ENCODE measurements at regions not wholly inside any gene's neighbourhood (a gene's known extent, or its start where the extent isn't known, plus 50 kb on each side); places are given as distances from the start of the nearest gene placed in this dataset.

DNA sequence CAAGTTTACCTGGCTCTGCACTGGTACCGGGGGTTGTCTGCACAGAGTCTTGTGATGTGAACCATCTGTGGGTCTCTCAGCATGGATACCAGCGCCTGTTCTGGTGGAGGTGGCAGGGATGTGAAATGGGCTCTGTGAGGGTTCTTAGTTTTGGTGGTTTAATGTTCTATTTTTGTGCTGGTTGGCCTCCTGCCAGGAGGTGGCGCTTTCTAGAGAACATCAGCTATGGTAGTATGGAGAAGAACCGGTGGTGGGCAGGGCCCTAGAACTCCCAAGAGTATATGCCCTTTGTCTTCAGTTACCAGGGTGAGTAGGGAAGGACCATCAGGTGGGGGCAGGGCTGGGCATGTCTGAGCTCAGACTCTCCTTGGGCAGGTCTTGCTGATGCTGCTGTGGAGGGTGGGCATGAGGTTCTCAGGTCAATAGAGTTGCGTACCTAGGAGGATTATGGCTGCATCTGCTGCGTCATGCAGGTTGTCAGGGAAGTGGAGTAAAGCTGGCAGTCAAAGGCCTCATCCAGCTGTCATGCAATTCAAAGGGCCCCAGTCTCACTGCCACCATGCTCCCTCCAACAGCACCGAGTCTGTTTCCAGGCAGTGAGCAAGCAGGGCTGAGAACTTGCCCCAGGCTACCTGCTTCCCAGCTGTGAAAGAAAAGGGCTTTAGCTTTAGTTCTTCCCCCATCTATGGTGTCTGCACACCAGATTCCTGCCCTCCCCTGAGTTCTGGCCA is 278.0 kb downstream of the METTL4 start:
- no peak for DNase-seq (ENCODE audit: low read depth in 4 of 4, low spot score in 1 of 4)

DNA sequence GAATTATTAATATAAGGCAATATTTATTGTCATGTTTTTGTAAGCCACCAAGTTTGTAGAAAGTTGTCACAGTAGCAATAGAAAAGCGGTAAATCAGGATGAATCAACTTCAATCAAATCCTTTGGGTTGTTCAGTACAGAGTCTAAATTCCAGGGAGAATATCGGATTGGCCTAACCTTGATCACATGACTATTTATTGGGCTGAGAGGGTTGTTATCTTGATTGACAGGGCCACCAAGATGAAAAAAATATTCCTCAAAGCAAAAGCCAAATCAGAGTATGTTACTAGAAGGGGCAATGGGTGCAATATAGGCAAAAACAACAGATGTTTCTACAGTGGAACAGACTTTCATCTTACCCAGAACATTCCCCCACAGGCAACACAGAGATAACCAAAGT is 270.0 kb downstream of the METTL4 start:
- DNase-seq (ENCODE audit: low read depth in 4 of 4, low spot score in 1 of 4): no peak

DNA sequence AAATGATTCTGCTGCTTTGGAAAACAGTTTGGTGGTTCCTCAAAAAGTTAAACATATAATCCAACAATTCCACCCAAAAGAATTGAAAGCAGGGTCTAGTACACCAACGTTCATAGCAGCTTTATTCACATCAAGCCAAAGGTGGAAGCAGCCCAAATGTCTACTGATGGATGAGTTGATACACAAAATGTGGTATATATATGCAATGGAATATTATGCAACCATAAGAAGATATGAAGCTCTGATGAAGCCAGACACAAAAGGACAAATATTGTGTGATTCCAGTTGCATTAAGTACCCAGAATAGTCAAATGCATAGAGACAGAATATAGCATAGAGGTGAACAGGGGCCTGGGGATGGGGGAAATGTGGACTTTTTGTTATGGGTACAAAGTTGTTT is 269.3 kb downstream of the METTL4 start:
- DNase-seq (ENCODE audit: low read depth in 4 of 4, low spot score in 1 of 4): no peak

DNA sequence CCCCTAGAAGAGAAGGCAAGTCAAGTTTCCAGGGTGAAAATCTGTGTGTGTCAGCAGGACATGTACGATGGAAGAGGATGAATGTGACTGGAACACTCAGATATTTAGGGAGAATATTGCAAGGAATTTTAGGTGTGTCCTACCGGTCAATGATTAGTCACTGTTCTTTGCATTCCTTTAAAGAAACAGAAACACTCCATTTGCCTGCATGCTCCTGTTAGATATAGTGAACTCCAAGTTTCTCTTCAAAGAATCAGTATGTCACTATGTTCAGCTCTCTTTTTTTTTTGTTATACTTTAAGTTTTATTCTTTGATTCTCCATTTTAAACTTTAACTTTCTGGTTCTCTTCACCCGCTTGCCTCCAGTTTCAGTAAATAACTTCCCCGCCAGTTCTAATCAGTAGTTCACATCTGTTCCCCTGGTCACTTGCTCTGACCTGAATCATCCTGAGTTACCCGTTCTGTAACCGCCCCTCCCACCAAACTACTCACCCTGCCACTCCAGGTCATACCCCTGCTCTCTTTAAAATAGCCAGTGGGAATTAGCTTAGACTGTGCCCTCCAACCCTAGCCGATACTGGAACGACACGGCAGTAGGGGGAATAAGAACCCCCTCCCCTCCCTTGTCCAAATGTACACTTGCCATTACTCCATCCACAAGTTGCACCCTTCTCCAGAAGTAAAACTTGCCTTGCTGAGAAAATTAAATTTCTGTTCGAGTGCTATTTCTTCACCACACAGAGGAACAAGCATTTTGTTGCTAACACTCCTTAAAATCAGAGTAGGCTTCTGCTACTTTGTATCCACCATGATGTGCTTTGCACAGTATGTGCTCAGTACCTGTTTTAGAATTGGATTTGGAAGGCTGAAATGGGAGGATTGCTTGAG is 268.4 kb downstream of the METTL4 start:
- DNase-seq (ENCODE audit: low read depth in 4 of 4, low spot score in 1 of 4): no peak

DNA sequence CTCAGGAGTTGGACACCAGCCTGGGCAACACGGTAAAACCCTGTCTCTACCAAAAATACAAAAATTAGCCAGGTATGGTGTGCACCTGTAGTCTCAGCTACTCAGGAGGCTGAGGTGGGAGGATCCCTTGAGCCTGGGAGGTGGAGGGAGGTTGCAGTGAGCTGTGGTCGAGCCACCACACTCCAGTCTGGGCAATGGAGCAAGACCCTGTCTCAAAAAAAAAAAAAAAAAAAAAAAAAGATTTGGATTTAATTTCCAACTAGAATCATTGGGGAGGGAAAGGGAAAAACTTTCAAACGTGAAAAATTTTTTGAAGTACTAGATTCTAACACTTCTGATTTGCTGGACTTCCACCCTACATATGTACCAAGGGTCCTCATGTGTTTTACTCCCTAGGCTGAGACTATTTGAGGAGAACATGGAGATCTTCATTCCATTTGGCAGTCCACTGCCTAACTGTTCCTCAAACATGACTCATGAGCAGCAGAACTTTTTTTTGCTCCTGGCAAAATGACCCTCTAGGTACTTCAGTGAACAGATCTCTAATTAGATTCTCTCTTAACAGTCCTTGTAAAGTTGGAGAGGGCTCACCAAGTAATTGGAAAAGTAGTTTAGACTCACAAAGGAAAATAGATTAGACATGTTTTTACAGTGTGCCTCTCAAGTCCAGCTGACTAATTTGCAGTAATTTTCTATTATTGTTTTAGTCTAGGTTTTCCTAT is 267.6 kb downstream of the METTL4 start:
- no peak for DNase-seq (ENCODE audit: low read depth in 4 of 4, low spot score in 1 of 4)

DNA sequence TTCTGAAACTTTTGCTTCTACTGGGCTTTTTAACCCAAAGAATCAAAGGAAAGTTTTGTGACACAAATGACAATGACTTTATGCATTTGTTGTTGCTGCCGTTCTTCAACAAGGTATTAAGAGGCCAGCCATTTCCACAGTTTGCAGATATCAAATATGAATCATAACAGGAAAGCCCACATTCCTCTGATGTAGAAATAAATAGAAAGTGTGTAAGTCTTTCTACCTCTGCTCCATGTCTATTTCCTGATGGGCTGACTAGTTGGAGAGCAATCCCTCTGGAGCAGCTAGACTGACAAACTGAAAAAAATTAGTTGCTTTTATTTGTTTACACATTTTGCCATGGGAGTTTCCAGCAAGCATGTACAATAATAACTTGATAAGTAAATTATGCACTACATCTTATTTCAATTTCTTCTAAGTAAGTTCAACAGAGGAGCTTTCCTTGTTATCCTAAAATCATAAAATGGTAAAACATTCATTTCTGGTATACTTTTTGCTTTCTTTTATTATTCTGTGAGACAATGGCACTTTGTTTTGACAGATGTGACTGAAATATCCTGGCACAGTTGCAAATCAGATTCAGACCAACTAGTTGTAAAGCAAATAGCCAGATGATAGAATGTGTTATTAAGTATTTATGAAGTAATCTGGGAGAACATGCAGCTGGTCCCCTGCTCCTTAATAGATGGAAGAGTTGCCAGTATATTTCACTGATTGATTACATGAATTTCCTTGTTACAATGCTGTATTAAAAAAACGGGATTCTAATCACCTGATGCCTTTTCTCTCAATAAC is 266.7 kb downstream of the METTL4 start:
- no peak for DNase-seq (ENCODE audit: low read depth in 4 of 4, low spot score in 1 of 4)

DNA sequence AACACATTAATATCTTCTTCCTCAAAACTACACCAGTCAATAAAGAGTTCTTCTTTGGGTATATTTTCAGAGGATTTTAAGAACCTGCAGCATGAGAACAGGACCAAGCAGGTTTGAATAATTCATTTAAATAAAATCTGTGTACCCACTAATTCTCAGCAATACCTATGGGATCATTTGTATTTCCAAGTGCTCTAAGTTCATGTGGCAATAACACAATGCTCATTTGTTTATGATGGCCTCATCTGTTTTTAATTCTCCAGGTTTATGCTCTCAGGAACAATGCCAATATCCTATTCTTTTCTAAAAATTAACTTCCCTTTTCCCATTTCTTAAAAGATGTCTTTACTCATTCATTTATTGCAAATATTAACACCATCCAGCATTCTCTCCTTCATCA is 264.7 kb downstream of the METTL4 start:
- no peak for DNase-seq (ENCODE audit: low read depth in 4 of 4, low spot score in 1 of 4)

DNA sequence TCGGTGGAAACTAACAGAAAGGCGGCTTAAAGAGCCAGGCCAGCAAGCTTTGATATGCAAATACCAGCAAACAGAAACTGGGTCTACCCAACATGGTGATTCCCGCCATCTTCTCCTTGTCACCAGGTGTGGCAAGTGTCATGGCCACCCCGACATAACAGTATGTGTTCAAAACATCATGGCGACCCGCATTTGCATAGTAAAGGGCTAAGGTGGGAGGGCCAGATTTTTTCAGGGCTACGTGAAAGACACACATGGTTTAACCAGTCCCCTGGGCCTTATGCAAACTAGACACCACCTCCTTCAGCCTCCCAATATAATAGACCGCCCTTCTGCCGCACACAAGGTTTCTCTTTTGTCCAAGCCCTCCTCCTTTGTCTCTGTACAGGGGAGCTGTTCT is 260.4 kb downstream of the METTL4 start:
- DNase-seq (ENCODE audit: low read depth in 4 of 4, low spot score in 1 of 4): no peak

DNA sequence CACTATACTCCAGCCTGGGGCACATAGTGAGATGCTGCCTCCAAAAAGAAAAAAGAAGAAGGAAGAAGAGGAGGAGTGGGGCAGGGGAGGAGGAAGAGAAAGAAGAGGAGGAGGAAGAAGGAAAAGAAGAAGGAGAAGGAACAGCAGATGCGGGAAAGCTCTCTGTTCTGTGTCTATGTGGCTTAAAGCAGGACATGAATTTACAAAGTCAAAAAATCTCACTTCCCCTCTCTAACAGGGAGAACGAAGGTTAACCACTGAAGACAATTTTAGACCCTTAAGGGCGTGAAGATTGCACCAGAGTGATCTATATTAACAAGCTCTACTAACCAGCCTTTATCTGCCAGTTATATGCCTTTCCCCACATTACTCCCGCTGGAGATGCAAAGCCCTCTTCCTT is 258.9 kb downstream of the METTL4 start:
- no peak for DNase-seq (ENCODE audit: low read depth in 4 of 4, low spot score in 1 of 4)

DNA sequence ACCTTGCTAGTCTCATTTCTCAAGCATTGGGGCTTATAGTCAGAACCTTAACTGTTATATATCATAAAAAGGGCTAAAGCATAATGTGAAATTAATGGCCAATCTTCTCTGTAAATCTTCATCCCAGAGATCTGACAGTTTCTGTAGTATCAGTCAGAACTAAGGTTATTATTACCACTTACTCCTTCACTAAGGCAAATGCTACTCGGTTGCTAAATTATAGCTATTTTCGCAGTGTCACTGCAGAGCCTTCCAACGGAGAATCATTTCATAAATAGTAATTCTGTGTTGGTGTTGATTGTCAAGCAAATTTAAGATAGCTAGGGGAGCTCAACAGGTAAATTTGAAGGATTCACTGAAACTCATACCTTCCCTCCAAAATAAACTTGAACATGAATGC is 258.0 kb downstream of the METTL4 start:
- DNase-seq (ENCODE audit: low read depth in 4 of 4, low spot score in 1 of 4): no peak

DNA sequence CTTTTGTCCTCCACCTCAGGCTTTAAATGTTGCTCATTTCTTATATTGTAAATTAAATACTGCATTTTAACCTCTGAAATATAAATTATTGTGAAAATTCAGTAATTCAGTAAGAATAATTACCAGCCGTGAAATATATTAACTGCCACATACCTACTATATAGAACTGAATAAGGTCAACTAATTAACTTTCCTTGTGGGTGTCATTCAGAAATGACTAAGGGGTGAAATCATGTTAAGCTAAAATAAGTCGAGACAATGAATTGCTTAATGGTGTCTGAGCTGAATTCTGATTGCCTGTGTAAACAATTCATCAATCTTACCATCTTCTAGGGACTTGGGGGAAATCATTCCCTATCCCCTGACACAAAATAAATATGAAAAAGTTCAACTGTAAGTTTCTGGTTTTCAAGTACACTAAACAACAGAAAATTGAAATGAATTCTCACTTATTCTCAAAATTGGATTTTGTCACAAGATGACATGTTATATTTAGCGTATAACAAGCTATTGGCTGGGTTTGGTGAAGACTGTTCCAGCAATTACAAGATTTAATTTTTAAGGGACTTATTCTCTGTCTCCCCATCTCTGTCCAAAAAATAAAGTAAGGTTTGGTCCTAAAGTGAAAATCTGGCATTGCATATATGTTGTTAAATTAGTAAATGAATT is 255.1 kb downstream of the METTL4 start:
- no peak for DNase-seq (ENCODE audit: low read depth in 4 of 4, low spot score in 1 of 4)

DNA sequence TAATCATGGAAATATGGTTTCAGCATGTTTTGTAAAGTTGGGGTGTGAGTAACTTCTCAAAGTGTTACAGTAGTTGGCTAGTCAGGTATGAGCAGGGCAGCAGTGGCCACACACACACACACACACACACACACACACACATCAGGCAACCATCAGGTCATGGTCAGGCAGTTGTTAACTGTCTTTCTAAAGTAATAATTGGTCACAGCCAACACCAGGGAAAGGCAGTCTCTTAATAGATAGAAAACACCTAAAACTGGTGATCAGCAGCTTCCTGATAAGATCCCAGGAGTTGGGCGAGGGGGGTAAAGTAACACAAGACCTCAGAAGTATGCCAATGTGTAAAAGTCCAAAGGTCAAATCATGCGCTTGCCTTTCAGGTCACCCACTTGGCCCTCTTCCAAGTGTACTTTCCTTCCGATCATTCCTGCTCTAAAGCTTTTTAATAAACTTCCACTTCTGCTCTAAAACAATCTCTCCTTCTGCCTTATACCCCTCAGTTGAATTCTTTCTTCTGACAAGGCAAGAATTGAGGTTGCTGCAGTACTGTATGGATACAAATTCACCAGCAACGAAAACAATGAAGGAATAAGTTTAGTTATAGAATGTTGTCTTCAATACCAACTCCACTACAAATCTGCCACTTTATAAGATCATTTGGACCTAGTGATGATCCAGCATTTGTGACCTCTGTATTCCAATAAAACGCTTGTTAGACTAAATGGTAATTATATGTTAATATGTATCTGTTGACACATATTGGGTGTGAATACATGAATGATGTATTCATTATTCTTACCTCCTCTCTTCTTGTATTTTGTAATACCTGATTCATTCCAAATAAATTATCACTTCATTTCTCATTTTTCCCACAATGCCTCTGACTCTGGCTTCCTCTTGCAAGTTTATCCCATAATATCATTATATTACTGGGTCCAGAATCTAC is 254.3 kb downstream of the METTL4 start:
- DNase-seq (ENCODE audit: low read depth in 4 of 4, low spot score in 1 of 4): no peak

DNA sequence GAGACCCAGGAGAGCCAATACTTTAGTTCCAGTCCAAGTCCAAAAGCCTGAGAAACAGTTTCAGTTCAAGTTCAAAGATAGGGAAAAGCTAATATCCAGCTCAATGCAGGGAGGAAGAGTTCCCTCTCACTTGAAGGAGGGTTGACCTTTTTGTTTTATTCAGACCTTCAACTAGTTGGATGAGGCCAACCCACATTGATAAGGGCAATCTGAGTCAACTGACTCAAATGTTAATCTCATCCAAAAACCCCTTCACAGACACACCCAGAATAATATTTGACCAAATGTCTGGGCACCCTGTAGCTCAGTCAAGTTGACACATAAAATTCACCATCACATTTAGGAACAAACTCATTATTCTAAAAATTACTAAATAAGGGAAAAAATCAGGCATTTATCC is 246.8 kb downstream of the METTL4 start:
- DNase-seq (ENCODE audit: low read depth in 4 of 4, low spot score in 1 of 4): no peak

DNA sequence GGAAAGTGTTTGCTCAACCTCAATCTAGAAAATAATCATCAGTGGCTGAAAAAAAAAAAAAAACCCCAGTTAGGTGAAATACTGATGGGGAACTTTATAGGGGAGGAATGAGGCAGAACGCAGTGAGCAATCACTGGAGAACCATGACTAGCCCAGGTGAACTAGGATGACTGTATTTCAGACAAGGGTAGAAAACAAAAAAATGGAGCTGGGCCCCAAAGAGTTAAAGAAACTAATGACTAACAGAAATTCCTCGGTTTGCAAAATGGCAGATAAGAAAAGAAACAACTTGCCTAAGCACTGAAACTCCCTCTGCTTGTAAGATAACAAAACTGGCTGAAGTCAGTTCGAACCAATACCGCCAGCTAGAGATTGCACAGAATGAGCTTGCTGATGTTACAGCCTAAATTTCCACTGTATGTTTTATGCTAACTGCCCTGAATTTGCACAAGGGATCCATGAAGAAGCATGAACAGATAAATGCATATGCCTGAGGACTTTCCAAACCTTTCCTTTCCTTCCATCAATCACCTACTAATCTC is 245.9 kb downstream of the METTL4 start:
- no peak for DNase-seq (ENCODE audit: low read depth in 4 of 4, low spot score in 1 of 4)

DNA sequence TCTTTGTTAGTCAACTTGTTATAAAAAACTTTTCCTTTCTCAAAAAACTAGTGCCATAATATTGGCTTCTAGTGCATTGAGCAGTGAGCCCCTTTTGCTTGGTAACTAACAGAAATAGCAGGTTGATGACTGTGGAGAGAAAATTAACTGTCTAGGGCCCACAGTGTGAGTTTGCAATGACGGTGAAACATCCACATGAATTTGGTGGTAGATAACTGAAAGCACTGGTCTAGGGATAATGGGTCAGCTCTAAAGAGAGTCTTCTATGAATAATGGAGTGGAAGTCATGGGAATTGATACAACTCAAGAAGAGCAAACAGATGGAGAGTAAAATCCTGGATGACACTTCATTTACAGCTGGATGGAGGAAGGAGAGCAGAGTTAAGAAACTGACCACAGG is 245.4 kb downstream of the METTL4 start:
- no peak for DNase-seq (ENCODE audit: low read depth in 4 of 4, low spot score in 1 of 4)

DNA sequence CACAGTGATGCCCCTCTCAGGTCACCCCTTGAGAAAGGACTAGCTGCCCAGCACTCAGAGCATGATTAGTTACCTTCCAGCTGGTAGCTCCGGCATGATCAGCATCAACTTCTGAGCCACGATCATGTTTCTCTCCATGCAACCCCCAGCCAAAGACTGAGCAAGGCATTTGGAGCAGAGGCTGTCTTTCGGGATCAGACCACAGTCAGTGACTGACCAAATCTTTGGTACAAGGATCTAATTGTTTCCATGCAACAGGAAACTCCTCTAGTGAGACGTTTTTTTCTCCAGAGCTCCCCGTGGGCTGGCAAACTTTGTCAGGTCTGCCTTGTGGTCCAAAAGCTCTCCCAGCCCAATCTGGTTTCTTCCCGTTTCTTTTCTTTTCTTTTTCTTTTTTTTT is 244.3 kb downstream of the METTL4 start:
- no peak for DNase-seq (ENCODE audit: low read depth in 4 of 4, low spot score in 1 of 4)

DNA sequence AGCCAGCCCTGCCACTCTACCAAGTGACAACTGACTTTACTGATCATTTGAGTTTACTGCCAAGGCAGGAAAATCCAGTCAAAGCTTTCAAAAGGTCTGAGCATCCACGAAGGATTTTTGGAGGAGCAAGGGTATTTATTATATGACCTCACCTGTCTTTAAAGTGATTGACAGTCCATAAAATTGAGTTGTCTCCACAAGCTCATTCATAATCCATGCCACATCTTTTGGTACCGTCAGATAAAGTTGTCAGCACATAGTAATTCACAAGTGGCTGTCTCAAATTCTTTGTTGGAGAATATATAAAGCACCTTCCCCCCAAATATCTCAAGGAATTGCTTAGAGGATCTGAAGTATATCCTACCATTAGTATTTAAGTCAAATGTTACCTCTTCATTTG is 240.5 kb downstream of the METTL4 start:
- DNase-seq (ENCODE audit: low read depth in 4 of 4, low spot score in 1 of 4): no peak

DNA sequence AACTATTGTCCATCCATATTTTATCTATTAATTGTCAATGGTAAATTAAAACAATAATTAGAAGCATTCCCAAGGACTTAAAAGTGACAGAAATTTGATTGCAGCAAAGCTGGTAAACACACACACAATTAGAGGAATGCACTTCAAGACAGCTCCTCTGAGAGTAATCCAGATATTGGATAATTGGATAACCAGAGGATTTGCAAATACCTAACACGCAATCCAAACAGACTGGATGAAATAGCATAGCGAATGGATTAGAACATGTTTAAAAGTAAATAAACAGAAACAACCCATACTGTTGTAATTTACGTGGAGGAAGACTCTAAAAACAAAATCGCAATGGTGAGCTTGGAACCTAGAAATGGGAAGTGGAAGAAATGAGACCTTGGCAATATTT is 239.8 kb downstream of the METTL4 start:
- DNase-seq (ENCODE audit: low read depth in 4 of 4, low spot score in 1 of 4): no peak

DNA sequence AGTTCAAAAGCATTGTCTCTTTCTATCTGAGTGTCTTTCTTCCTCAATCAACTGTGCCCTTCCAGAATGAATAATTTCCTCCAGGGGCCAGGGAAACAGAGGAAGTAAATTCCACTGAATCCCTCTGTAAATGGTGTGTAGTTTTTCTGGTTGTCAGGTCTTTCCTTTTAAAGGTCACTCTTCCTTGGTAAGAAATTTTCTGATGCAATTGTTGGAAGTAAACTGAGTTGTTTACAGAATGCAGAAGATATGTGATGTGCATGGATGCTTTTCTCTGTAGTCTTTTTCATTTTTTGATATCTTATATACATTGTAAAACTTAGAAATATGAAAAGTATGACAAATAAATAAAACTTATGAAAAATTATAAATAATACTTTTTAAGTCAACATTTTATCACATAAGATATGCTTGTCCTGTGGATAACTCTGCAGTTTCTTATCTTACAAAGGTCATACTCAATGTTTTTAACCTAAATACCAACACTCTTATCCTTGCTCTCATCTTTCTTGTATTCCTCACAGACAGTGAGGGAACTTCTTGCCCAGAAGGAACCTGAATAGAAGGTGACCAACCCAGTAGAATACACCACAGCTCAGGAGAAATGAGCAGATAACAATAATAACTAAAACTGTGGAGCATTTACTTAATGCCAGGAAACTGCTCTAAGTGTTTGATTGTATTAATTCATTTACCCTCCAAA is 234.5 kb downstream of the METTL4 start:
- no peak for DNase-seq (ENCODE audit: low read depth in 4 of 4, low spot score in 1 of 4)

Data from stimulated activated CD4-positive, alpha-beta T cell treated with anti-CD3 and anti-CD28 coated beads, Interleukin-1b, Interleukin-23, amount 100 ng/mL, for 24 hours (primary cell).